Astrocyte (in vitro differentiated cells and primary cell): ENCODE measurements at regions not wholly inside any gene's neighbourhood (a gene's known extent, or its start where the extent isn't known, plus 50 kb on each side); places are given as distances from the start of the nearest gene placed in this dataset.

Source experiments
- EZH2 ChIP-seq: IDR thresholded peaks from 2 replicates; pipeline ENCODE4 v1.6.1; 2012; ENCODE audit warnings: mild to moderate bottlenecking, low read length, inconsistent platforms; ENCODE audit not compliant: insufficient read depth
- TF ChIP-seq, protein P1 (sequence below): IDR thresholded peaks from 2 replicates; pipeline ENCODE4 v1.5.1; 2011; ENCODE audit warnings: low read depth, mild to moderate bottlenecking, inconsistent platforms, low read length, moderate library complexity; ENCODE audit not compliant: insufficient read depth

GRCh38 chr6:135797361-135797760 lies 54.1 kb upstream of the PDE7B start:
- TF ChIP-seq, protein P1, sequence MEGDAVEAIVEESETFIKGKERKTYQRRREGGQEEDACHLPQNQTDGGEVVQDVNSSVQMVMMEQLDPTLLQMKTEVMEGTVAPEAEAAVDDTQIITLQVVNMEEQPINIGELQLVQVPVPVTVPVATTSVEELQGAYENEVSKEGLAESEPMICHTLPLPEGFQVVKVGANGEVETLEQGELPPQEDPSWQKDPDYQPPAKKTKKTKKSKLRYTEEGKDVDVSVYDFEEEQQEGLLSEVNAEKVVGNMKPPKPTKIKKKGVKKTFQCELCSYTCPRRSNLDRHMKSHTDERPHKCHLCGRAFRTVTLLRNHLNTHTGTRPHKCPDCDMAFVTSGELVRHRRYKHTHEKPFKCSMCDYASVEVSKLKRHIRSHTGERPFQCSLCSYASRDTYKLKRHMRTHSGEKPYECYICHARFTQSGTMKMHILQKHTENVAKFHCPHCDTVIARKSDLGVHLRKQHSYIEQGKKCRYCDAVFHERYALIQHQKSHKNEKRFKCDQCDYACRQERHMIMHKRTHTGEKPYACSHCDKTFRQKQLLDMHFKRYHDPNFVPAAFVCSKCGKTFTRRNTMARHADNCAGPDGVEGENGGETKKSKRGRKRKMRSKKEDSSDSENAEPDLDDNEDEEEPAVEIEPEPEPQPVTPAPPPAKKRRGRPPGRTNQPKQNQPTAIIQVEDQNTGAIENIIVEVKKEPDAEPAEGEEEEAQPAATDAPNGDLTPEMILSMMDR, result no peak
- TF ChIP-seq EZH2, result no peak
